ENCODE measurements at regions not wholly inside any gene's neighbourhood (a gene's known extent, or its start where the extent isn't known, plus 50 kb on each side); places are given as distances from the start of the nearest gene placed in this dataset.

DNA sequence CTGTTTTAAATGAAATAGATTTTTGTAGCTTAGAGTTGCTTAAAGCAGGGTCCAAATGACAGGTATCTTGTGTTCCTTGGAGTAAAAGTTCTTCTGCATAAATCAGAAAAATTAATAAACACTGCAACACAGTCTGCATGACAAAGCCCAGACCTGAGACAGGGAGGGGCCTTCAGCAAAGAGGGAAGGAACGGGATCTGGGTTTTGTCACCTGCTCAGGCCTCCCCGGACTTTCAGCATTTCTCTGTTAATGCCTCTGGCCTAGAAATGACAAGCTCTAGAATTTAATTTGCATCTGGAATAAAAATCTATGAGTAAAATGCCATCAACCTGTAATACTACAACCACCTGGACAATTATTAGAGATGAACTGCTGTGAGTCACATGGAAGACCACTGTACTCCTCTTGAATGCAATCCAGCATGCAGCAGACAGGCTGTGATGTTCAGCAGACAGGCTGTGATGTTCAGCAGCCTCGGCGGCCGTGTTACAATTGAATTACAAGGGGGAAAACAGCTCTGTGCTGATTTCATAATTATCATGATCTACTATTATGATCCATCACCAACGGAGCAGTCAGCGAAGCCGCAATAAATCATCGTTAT is 170.2 kb downstream of the TOX3 start (continued):
- TF ChIP-seq, protein P1, sequence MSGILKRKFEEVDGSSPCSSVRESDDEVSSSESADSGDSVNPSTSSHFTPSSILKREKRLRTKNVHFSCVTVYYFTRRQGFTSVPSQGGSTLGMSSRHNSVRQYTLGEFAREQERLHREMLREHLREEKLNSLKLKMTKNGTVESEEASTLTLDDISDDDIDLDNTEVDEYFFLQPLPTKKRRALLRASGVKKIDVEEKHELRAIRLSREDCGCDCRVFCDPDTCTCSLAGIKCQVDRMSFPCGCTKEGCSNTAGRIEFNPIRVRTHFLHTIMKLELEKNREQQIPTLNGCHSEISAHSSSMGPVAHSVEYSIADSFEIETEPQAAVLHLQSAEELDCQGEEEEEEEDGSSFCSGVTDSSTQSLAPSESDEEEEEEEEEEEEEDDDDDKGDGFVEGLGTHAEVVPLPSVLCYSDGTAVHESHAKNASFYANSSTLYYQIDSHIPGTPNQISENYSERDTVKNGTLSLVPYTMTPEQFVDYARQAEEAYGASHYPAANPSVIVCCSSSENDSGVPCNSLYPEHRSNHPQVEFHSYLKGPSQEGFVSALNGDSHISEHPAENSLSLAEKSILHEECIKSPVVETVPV (CRISPR knock-in tag; IDR thresholded peaks at IDR 0.05) = no peak
- TF ChIP-seq, protein P2, sequence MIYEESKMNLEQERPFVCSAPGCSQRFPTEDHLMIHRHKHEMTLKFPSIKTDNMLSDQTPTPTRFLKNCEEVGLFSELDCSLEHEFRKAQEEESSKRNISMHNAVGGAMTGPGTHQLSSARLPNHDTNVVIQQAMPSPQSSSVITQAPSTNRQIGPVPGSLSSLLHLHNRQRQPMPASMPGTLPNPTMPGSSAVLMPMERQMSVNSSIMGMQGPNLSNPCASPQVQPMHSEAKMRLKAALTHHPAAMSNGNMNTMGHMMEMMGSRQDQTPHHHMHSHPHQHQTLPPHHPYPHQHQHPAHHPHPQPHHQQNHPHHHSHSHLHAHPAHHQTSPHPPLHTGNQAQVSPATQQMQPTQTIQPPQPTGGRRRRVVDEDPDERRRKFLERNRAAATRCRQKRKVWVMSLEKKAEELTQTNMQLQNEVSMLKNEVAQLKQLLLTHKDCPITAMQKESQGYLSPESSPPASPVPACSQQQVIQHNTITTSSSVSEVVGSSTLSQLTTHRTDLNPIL (CRISPR knock-in tag; IDR thresholded peaks at IDR 0.05; ENCODE audit: low read depth) = no peak
- no peak for TF ChIP-seq ZNF70 (CRISPR knock-in tag; IDR thresholded peaks at IDR 0.05)
- no peak for TF ChIP-seq ZC3H10 (CRISPR knock-in tag; IDR thresholded peaks at IDR 0.05)
- TF ChIP-seq, protein P3, sequence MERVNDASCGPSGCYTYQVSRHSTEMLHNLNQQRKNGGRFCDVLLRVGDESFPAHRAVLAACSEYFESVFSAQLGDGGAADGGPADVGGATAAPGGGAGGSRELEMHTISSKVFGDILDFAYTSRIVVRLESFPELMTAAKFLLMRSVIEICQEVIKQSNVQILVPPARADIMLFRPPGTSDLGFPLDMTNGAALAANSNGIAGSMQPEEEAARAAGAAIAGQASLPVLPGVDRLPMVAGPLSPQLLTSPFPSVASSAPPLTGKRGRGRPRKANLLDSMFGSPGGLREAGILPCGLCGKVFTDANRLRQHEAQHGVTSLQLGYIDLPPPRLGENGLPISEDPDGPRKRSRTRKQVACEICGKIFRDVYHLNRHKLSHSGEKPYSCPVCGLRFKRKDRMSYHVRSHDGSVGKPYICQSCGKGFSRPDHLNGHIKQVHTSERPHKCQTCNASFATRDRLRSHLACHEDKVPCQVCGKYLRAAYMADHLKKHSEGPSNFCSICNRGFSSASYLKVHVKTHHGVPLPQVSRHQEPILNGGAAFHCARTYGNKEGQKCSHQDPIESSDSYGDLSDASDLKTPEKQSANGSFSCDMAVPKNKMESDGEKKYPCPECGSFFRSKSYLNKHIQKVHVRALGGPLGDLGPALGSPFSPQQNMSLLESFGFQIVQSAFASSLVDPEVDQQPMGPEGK (CRISPR knock-in tag; IDR thresholded peaks at IDR 0.05; ENCODE audit: borderline replicate concordance) = no peak

DNA sequence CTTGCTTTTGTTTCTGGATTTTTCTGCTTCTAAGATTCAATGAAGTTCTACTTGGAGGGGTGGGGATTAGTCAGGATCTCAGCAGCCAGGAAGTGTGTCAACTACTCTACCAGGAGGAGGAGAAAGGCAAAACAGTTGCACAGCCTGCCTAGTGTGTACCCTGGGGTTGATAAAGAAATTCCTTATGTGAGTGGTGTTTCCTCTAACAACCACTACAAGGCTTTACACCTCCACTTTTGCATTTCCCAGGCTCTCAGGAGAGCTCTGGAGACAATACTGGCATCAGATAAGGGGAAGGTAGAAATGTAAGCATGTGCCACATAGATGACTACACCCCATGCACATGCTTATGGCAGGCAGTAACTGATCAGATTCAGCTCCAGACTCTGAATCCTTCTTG is 174.6 kb downstream of the TOX3 start:
- TF ChIP-seq ZNF70 (CRISPR knock-in tag; IDR thresholded peaks at IDR 0.05) (no peak), ISL1 (CRISPR knock-in tag; IDR thresholded peaks at IDR 0.05) (no peak), ZFP30 (CRISPR knock-in tag; IDR thresholded peaks at IDR 0.05) (no peak), ARNTL (CRISPR knock-in tag; IDR thresholded peaks at IDR 0.05; ENCODE audit: borderline replicate concordance, low read depth) (no peak), CSDC2 (CRISPR knock-in tag; IDR thresholded peaks at IDR 0.05) (no peak), SNAI2 (CRISPR knock-in tag; IDR thresholded peaks at IDR 0.05) (no peak), ZC3H10 (CRISPR knock-in tag; IDR thresholded peaks at IDR 0.05) (no peak), RARB (CRISPR knock-in tag; IDR thresholded peaks at IDR 0.05) (no peak), ZFP3 (CRISPR knock-in tag; IDR thresholded peaks at IDR 0.05) (no peak), ESRRG (CRISPR knock-in tag; IDR thresholded peaks at IDR 0.05) (no peak), ZNF565 (CRISPR knock-in tag; conservative IDR thresholded peaks at IDR 0.05; ENCODE audit: low read depth) (no peak), BACH2 (CRISPR knock-in tag; IDR thresholded peaks at IDR 0.05; ENCODE audit: borderline replicate concordance) (no peak), GLIS3 (CRISPR knock-in tag; IDR thresholded peaks at IDR 0.05) (no peak), TOX (CRISPR knock-in tag; IDR thresholded peaks at IDR 0.05; ENCODE audit: borderline replicate concordance) (no peak)
- TF ChIP-seq, protein P4, sequence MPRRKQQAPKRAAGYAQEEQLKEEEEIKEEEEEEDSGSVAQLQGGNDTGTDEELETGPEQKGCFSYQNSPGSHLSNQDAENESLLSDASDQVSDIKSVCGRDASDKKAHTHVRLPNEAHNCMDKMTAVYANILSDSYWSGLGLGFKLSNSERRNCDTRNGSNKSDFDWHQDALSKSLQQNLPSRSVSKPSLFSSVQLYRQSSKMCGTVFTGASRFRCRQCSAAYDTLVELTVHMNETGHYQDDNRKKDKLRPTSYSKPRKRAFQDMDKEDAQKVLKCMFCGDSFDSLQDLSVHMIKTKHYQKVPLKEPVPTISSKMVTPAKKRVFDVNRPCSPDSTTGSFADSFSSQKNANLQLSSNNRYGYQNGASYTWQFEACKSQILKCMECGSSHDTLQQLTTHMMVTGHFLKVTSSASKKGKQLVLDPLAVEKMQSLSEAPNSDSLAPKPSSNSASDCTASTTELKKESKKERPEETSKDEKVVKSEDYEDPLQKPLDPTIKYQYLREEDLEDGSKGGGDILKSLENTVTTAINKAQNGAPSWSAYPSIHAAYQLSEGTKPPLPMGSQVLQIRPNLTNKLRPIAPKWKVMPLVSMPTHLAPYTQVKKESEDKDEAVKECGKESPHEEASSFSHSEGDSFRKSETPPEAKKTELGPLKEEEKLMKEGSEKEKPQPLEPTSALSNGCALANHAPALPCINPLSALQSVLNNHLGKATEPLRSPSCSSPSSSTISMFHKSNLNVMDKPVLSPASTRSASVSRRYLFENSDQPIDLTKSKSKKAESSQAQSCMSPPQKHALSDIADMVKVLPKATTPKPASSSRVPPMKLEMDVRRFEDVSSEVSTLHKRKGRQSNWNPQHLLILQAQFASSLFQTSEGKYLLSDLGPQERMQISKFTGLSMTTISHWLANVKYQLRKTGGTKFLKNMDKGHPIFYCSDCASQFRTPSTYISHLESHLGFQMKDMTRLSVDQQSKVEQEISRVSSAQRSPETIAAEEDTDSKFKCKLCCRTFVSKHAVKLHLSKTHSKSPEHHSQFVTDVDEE (CRISPR knock-in tag; IDR thresholded peaks at IDR 0.05) = no peak
- TF ChIP-seq, protein P3 (CRISPR knock-in tag; IDR thresholded peaks at IDR 0.05; ENCODE audit: borderline replicate concordance) = no peak
- TF ChIP-seq, protein P5, sequence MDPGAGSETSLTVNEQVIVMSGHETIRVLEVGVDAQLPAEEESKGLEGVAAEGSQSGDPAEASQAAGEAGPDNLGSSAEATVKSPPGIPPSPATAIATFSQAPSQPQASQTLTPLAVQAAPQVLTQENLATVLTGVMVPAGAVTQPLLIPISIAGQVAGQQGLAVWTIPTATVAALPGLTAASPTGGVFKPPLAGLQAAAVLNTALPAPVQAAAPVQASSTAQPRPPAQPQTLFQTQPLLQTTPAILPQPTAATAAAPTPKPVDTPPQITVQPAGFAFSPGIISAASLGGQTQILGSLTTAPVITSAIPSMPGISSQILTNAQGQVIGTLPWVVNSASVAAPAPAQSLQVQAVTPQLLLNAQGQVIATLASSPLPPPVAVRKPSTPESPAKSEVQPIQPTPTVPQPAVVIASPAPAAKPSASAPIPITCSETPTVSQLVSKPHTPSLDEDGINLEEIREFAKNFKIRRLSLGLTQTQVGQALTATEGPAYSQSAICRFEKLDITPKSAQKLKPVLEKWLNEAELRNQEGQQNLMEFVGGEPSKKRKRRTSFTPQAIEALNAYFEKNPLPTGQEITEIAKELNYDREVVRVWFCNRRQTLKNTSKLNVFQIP (CRISPR knock-in tag; IDR thresholded peaks at IDR 0.05; ENCODE audit: borderline replicate concordance, low read depth) = no peak
- TF ChIP-seq, protein P1 (CRISPR knock-in tag; IDR thresholded peaks at IDR 0.05) = no peak
- TF ChIP-seq, protein P2 (CRISPR knock-in tag; IDR thresholded peaks at IDR 0.05; ENCODE audit: low read depth) = no peak
- no peak for ATAC-seq
